ENCODE measurements at regions not wholly inside any gene's neighbourhood (a gene's known extent, or its start where the extent isn't known, plus 50 kb on each side); places are given as distances from the start of the nearest gene placed in this dataset.
"Not testable (repeated sequence)": the region's sequence is repeated elsewhere in the genome, so short reads cannot be mapped to it uniquely, and the experiment has no call there.

GRCh38 chr12:75657831-75658230 lies 146.4 kb upstream of the KRR1 start:
- Mint-ChIP-seq H3K36me3 (ENCODE audit: low read depth) (no peaks in the 10 kb centered on the region), H3K9me3 (no peaks in the 10 kb centered on the region), H3K27ac (no peak overlapping the region), H3K4me1 (ENCODE audit: low read depth) (peaks cover 29% of the 10 kb centered on the region), H3K27me3 (peaks cover 8% of the 10 kb centered on the region), H3K4me3 (no peak overlapping the region)
- no peak for DNase-seq

DNA sequence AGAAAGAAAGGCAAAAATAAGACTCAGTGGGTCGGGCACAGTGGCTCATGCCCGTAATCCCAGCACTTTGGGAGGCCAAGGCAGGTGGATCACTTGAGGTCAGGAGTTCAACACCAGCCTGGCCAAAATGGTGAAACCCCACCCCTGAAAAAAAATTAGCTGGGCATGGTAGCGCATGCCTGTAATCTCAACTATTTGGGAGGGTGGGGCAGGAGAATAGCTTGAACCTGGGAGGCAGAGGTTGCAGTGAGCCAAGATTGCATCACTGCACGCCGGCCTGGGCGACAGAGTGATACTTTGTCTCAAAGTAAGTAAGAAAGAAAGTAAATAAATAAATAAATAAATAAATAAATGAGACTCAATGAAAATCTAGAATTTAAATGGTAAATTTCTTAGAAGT lies 145.9 kb upstream of the KRR1 start:
- H3K4me1 Mint-ChIP-seq (ENCODE audit: low read depth): peaks cover 29% of the 10 kb centered on the region
- not testable (repeated sequence) for H3K36me3 Mint-ChIP-seq (ENCODE audit: low read depth); H3K4me3 Mint-ChIP-seq; DNase-seq; H3K27ac Mint-ChIP-seq; H3K9me3 Mint-ChIP-seq
- peaks cover 11% of the 10 kb centered on the region for H3K27me3 Mint-ChIP-seq

GRCh38 chr12:75656648-75657047 lies 145.2 kb upstream of the KRR1 start:
- no peaks in the 10 kb centered on the region for H3K9me3 Mint-ChIP-seq
- peaks cover 14% of the 10 kb centered on the region for H3K27me3 Mint-ChIP-seq
- H3K36me3 Mint-ChIP-seq (ENCODE audit: low read depth): no peaks in the 10 kb centered on the region
- H3K27ac Mint-ChIP-seq: no peak overlapping the region
- H3K4me1 Mint-ChIP-seq (ENCODE audit: low read depth): peaks cover 29% of the 10 kb centered on the region
- DNase-seq: no peak
- no peak overlapping the region for H3K4me3 Mint-ChIP-seq

- no peaks in the 10 kb centered on the region for H3K36me3 Mint-ChIP-seq (ENCODE audit: low read depth)
- H3K27ac Mint-ChIP-seq: no peak overlapping the region
- no peak overlapping the region for H3K4me3 Mint-ChIP-seq
- H3K4me1 Mint-ChIP-seq (ENCODE audit: low read depth): peaks cover 29% of the 10 kb centered on the region
- DNase-seq: no peak
- no peaks in the 10 kb centered on the region for H3K9me3 Mint-ChIP-seq
- peaks cover 18% of the 10 kb centered on the region for H3K27me3 Mint-ChIP-seq
These were observed 144.8 kb upstream of the KRR1 start for GRCh38 chr12:75656210-75656609.

- H3K4me1 Mint-ChIP-seq (ENCODE audit: low read depth): peaks cover 29% of the 10 kb centered on the region
- no peak for DNase-seq
- no peak overlapping the region for H3K4me3 Mint-ChIP-seq
- peaks cover 23% of the 10 kb centered on the region for H3K27me3 Mint-ChIP-seq
- H3K27ac Mint-ChIP-seq: peak overlapping the region; percentile 30
- H3K36me3 Mint-ChIP-seq (ENCODE audit: low read depth): no peaks in the 10 kb centered on the region
- no peaks in the 10 kb centered on the region for H3K9me3 Mint-ChIP-seq
These were observed 144.0 kb upstream of the KRR1 start for GRCh38 chr12:75655315-75655806.

DNA sequence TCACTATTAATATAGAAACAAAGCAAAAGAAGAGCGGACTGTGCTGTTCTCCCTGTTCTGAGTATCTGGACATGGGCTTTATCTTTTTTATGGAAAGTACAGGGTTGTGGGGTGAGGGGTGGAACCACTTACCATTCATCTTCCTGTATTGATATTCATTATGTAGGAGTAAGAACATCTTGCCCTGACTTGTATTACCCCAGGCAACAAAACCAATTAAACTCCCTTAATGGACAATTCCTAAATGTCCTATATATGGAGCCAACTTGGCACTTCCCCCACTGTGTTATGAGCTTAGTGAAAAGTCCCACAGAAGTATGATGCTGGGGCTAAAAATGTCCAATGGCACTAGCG lies 139.9 kb upstream of the KRR1 start:
- Mint-ChIP-seq H3K36me3 (ENCODE audit: low read depth) (no peaks in the 10 kb centered on the region), H3K9me3 (no peaks in the 10 kb centered on the region), H3K27me3 (peaks cover 43% of the 10 kb centered on the region), H3K4me3 (no peak overlapping the region), H3K4me1 (ENCODE audit: low read depth) (peaks cover 20% of the 10 kb centered on the region), H3K27ac (no peak overlapping the region)
- DNase-seq: no peak

DNA sequence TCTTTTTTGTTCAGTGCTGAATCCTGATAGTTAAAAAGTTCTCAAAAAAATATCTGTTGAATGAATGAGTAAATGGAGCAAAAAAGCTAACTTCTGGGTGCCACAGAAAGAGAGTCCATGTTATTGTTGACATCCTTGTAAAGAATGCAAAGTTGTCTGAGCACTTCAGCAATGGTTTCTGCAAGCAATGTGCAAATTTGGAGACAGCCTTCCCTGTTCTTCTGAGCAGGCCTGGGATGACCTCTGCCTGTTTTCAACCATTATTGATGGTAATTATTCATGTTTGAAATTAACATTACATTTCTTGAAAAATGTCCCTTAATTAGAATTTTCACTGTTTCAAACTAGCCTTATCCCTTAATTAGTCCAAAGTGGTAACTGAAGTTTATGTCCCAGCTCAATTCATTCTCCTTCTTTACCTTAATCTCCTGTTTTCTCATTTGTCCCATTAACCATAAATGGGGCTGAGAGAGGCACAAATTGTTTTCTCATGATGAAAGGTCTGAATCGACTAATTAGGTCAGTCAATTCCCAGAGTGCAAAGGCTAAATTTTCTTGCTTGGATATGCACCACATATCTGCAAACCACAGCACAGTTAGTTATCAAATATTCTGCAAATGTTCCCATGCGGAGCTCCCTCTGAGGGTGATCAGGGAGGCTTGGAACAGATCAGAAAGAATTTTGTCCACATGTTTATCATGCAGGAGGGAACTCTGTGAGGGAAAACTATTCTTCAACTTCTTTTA lies 139.4 kb upstream of the KRR1 start:
- H3K9me3 Mint-ChIP-seq: no peaks in the 10 kb centered on the region
- H3K4me3 Mint-ChIP-seq: no peak overlapping the region
- no peaks in the 10 kb centered on the region for H3K36me3 Mint-ChIP-seq (ENCODE audit: low read depth)
- H3K27me3 Mint-ChIP-seq: peaks cover 45% of the 10 kb centered on the region
- peaks cover 16% of the 10 kb centered on the region for H3K4me1 Mint-ChIP-seq (ENCODE audit: low read depth)
- no peak for DNase-seq
- no peak overlapping the region for H3K27ac Mint-ChIP-seq

- DNase-seq: no peak
- H3K9me3 Mint-ChIP-seq: no peaks in the 10 kb centered on the region
- peaks cover 50% of the 10 kb centered on the region for H3K27me3 Mint-ChIP-seq
- H3K4me1 Mint-ChIP-seq (ENCODE audit: low read depth): peaks cover 11% of the 10 kb centered on the region
- no peak overlapping the region for H3K4me3 Mint-ChIP-seq
- H3K27ac Mint-ChIP-seq: no peak overlapping the region
- H3K36me3 Mint-ChIP-seq (ENCODE audit: low read depth): no peaks in the 10 kb centered on the region
These were observed 138.7 kb upstream of the KRR1 start for GRCh38 chr12:75650100-75650499.

GRCh38 chr12:75648856-75649255 lies 137.4 kb upstream of the KRR1 start:
- Mint-ChIP-seq H3K36me3 (ENCODE audit: low read depth) (no peaks in the 10 kb centered on the region), H3K9me3 (no peaks in the 10 kb centered on the region), H3K27ac (no peak overlapping the region), H3K4me1 (ENCODE audit: low read depth) (peaks cover 12% of the 10 kb centered on the region), H3K4me3 (no peak overlapping the region), H3K27me3 (peaks cover 48% of the 10 kb centered on the region)
- DNase-seq: no peak

- Mint-ChIP-seq H3K27ac (no peak overlapping the region), H3K4me3 (no peak overlapping the region), H3K9me3 (no peaks in the 10 kb centered on the region), H3K36me3 (ENCODE audit: low read depth) (no peaks in the 10 kb centered on the region), H3K27me3 (peaks cover 36% of the 10 kb centered on the region), H3K4me1 (ENCODE audit: low read depth) (peaks cover 26% of the 10 kb centered on the region)
- DNase-seq: no peak
These were observed 135.2 kb upstream of the KRR1 start for GRCh38 chr12:75646329-75647210.

DNA sequence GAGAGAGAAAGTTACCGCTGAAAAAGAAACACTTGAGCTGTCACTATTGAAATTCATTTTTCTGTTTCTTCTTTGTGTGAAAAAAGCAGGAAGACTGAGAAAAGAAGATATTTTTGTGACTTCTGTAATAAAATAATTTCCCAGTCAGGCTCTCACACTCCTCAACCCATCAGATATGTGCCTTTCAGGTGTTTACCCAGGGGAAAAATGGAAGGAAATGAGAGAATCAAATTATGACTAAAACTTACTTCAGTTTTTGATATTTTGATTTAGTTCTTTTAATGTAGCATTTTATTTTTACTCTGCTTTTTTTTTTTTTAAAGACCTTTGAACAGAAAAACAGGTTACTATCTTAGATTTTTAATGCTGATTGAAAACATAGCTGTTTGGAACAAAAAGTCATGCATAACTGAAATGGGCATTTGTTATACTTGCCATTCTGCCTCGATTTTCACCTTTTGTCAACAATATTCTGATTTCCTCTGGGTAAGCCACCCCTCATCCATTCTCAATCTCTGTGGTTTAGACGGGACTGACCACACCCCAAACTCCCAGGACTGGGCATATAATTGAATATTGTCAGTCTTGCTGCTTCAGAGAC lies 133.2 kb upstream of the KRR1 start:
- Mint-ChIP-seq H3K4me1 (ENCODE audit: low read depth) (peaks cover 41% of the 10 kb centered on the region), H3K27me3 (peaks cover 25% of the 10 kb centered on the region), H3K9me3 (no peaks in the 10 kb centered on the region), H3K4me3 (no peak overlapping the region), H3K36me3 (ENCODE audit: low read depth) (no peaks in the 10 kb centered on the region), H3K27ac (no peak overlapping the region)
- DNase-seq: no peak

- not testable (repeated sequence) for H3K4me3 Mint-ChIP-seq; H3K27ac Mint-ChIP-seq; H3K36me3 Mint-ChIP-seq (ENCODE audit: low read depth); DNase-seq; H3K9me3 Mint-ChIP-seq
- peaks cover 41% of the 10 kb centered on the region for H3K4me1 Mint-ChIP-seq (ENCODE audit: low read depth)
- H3K27me3 Mint-ChIP-seq: peaks cover 28% of the 10 kb centered on the region
These were observed 131.7 kb upstream of the KRR1 start for GRCh38 chr12:75643119-75643518.

GRCh38 chr12:75642226-75642625 lies 130.8 kb upstream of the KRR1 start:
- peaks cover 41% of the 10 kb centered on the region for H3K4me1 Mint-ChIP-seq (ENCODE audit: low read depth)
- H3K27ac Mint-ChIP-seq: no peak overlapping the region
- peaks cover 19% of the 10 kb centered on the region for H3K27me3 Mint-ChIP-seq

GRCh38 chr12:75641031-75641780 lies 129.8 kb upstream of the KRR1 start:
- H3K27ac Mint-ChIP-seq: peak overlapping the region; percentile 80

More at GRCh38 chr12:75642226-75642625, 130.8 kb upstream of the KRR1 start:
- no peak for DNase-seq
- Mint-ChIP-seq H3K36me3 (ENCODE audit: low read depth) (no peaks in the 10 kb centered on the region), H3K4me3 (no peak overlapping the region), H3K9me3 (no peaks in the 10 kb centered on the region)

More at GRCh38 chr12:75641031-75641780, 129.8 kb upstream of the KRR1 start:
- Mint-ChIP-seq H3K9me3 (no peaks in the 10 kb centered on the region), H3K4me3 (peak overlapping the region; percentile 0), H3K27me3 (peaks cover 14% of the 10 kb centered on the region), H3K36me3 (ENCODE audit: low read depth) (no peaks in the 10 kb centered on the region), H3K4me1 (ENCODE audit: low read depth) (peaks cover 44% of the 10 kb centered on the region)
- DNase-seq: peak; percentile 46

All from activated T-cell treated with anti-CD3 and anti-CD28 coated beads, Interleukin-2, amount 50 U/mL, for 24 hours (primary cell).